ENCODE measurements at regions not wholly inside any gene's neighbourhood (a gene's known extent, or its start where the extent isn't known, plus 50 kb on each side); places are given as distances from the start of the nearest gene placed in this dataset.
"Not testable (repeated sequence)": the region's sequence is repeated elsewhere in the genome, so short reads cannot be mapped to it uniquely, and the experiment has no call there.

GRCh38 chr6:80923816-80924215 lies 817.3 kb downstream of the BCKDHB start:
- ATAC-seq (no peak), DNase-seq (no peak)

- ATAC-seq (no peak), DNase-seq (no peak)
Observed at GRCh38 chr6:80922916-80923455, 816.5 kb downstream of the BCKDHB start.

- ATAC-seq (no peak), DNase-seq (no peak)
Observed at GRCh38 chr6:80921861-80922460, 815.5 kb downstream of the BCKDHB start.

GRCh38 chr6:80907831-80908230 lies 801.4 kb downstream of the BCKDHB start:
- ATAC-seq: no peak
- DNase-seq: no peak

GRCh38 chr6:80903711-80904110 lies 797.2 kb downstream of the BCKDHB start:
- ATAC-seq: no peak
- DNase-seq: no peak

GRCh38 chr6:80886475-80886874 lies 780.0 kb downstream of the BCKDHB start:
- ATAC-seq (no peak), DNase-seq (no peak)

- ATAC-seq (no peak), DNase-seq (no peak)
Observed at GRCh38 chr6:80872951-80873308, 766.5 kb downstream of the BCKDHB start.

- ATAC-seq (no peak), DNase-seq (no peak)
Observed at GRCh38 chr6:80872199-80872950, 765.9 kb downstream of the BCKDHB start.

- DNase-seq (no peak), ATAC-seq (no peak)
Observed at GRCh38 chr6:80862756-80863155, 756.3 kb downstream of the BCKDHB start.

- ATAC-seq (no peak), DNase-seq (no peak)
Observed at GRCh38 chr6:80860107-80860506, 753.6 kb downstream of the BCKDHB start.

GRCh38 chr6:80847973-80848372 lies 741.5 kb downstream of the BCKDHB start:
- not testable (repeated sequence) for ATAC-seq, DNase-seq

- ATAC-seq (no peak), DNase-seq (no peak)
Observed at GRCh38 chr6:80832337-80832736, 725.9 kb downstream of the BCKDHB start.

GRCh38 chr6:80793411-80793810 lies 686.9 kb downstream of the BCKDHB start:
- no peak for DNase-seq

GRCh38 chr6:80792151-80792550 lies 685.7 kb downstream of the BCKDHB start:
- ATAC-seq (no peak), DNase-seq (no peak)

More at GRCh38 chr6:80793411-80793810, 686.9 kb downstream of the BCKDHB start:
- no peak for ATAC-seq

- no peak for DNase-seq
Observed at GRCh38 chr6:80789912-80790570, 683.6 kb downstream of the BCKDHB start.

GRCh38 chr6:80783271-80783670 lies 676.8 kb downstream of the BCKDHB start:
- not testable (repeated sequence) for ATAC-seq, DNase-seq

More at GRCh38 chr6:80789912-80790570, 683.6 kb downstream of the BCKDHB start:
- no peak for ATAC-seq

- DNase-seq (no peak), ATAC-seq (no peak)
Observed at GRCh38 chr6:80771941-80772340, 665.5 kb downstream of the BCKDHB start.

GRCh38 chr6:80769106-80769505 lies 662.6 kb downstream of the BCKDHB start:
- ATAC-seq (no peak), DNase-seq (no peak)

- DNase-seq: no peak
- no peak for ATAC-seq
Observed at GRCh38 chr6:80767808-80768207, 661.3 kb downstream of the BCKDHB start.

- ATAC-seq: no peak
- no peak for DNase-seq
Observed at GRCh38 chr6:80744213-80744612, 637.7 kb downstream of the BCKDHB start.

GRCh38 chr6:80742481-80742880 lies 636.0 kb downstream of the BCKDHB start:
- DNase-seq (no peak), ATAC-seq (no peak)

GRCh38 chr6:80733641-80734040 lies 627.2 kb downstream of the BCKDHB start:
- DNase-seq (no peak), ATAC-seq (no peak)

- DNase-seq (no peak), ATAC-seq (no peak)
Observed at GRCh38 chr6:80728830-80729229, 622.4 kb downstream of the BCKDHB start.
